Gastrocnemius medialis (tissue), 4 donors: ENCODE measurements at regions not wholly inside any gene's neighbourhood (a gene's known extent, or its start where the extent isn't known, plus 50 kb on each side); places are given as distances from the start of the nearest gene placed in this dataset.

Experiments used
- CTCF ChIP-seq, 5 experiments: fragments of 450-650 bp in 3 of 5; fragments of 200-600 bp in 2 of 5; sonication (generic) in 2 of 5; IDR thresholded peaks in 4 of 5; conservative IDR thresholded peaks in 1 of 5; 1 replicate in 4 of 5; 2 replicates in 1 of 5; pipeline ENCODE4 v1.5.1; 2016 to 2019; ENCODE audit warnings: antibody characterized with exemption in 5 of 5, mild to moderate bottlenecking in 3 of 5, moderate library complexity in 3 of 5
- POLR2A ChIP-seq, 2 donors: fragments of 450-650 bp; IDR thresholded peaks; one replicate each; pipeline ENCODE4 v1.6.1; 2017; ENCODE audit warnings: antibody characterized with exemption in 2 of 2, mild to moderate bottlenecking in 2 of 2, moderate library complexity in 2 of 2

GRCh38 chr2:41853427-41854191 is 194.2 kb upstream of the PKDCC start:
- TF ChIP-seq CTCF (IDR thresholded peaks at IDR 0.05 in 4 of 5, conservative IDR thresholded peaks at IDR 0.05 in 1 of 5) (peak; percentile 59 to 79 (median 68)), POLR2A (IDR thresholded peaks at IDR 0.05) (no peak)
